ENCODE measurements at regions not wholly inside any gene's neighbourhood (a gene's known extent, or its start where the extent isn't known, plus 50 kb on each side); places are given as distances from the start of the nearest gene placed in this dataset.

DNA sequence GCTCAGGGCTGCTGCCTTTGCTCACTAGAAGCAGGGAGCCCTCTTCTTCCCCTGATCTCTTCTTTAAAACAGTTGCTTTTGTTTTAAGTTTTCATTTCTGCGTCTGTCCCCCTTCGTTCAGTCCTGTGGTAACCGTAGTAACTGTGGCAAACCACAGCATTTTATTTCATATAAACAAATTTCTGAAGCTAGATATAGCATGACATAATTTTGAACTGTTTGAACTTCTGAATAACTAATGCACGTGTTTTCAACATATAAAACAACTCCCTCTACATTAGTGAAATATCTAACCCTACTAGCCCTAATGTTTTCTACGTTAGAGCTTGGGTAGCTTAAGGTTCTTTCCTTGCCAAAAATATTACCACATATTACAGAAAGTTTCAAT lies 104.6 kb downstream of the DISP1 start:
- no peak for TF ChIP-seq CHD2 (IDR thresholded peaks at IDR 0.05; ENCODE audit: low read length, partially characterized antibody)
- TF ChIP-seq, protein P1, sequence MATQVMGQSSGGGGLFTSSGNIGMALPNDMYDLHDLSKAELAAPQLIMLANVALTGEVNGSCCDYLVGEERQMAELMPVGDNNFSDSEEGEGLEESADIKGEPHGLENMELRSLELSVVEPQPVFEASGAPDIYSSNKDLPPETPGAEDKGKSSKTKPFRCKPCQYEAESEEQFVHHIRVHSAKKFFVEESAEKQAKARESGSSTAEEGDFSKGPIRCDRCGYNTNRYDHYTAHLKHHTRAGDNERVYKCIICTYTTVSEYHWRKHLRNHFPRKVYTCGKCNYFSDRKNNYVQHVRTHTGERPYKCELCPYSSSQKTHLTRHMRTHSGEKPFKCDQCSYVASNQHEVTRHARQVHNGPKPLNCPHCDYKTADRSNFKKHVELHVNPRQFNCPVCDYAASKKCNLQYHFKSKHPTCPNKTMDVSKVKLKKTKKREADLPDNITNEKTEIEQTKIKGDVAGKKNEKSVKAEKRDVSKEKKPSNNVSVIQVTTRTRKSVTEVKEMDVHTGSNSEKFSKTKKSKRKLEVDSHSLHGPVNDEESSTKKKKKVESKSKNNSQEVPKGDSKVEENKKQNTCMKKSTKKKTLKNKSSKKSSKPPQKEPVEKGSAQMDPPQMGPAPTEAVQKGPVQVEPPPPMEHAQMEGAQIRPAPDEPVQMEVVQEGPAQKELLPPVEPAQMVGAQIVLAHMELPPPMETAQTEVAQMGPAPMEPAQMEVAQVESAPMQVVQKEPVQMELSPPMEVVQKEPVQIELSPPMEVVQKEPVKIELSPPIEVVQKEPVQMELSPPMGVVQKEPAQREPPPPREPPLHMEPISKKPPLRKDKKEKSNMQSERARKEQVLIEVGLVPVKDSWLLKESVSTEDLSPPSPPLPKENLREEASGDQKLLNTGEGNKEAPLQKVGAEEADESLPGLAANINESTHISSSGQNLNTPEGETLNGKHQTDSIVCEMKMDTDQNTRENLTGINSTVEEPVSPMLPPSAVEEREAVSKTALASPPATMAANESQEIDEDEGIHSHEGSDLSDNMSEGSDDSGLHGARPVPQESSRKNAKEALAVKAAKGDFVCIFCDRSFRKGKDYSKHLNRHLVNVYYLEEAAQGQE (IDR thresholded peaks at IDR 0.05) = no peak
- TF ChIP-seq, protein P2, sequence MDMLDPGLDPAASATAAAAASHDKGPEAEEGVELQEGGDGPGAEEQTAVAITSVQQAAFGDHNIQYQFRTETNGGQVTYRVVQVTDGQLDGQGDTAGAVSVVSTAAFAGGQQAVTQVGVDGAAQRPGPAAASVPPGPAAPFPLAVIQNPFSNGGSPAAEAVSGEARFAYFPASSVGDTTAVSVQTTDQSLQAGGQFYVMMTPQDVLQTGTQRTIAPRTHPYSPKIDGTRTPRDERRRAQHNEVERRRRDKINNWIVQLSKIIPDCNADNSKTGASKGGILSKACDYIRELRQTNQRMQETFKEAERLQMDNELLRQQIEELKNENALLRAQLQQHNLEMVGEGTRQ (IDR thresholded peaks at IDR 0.05) = no peak
- no peak for TF ChIP-seq JUNB (IDR thresholded peaks at IDR 0.05)
- TF ChIP-seq, protein P3, sequence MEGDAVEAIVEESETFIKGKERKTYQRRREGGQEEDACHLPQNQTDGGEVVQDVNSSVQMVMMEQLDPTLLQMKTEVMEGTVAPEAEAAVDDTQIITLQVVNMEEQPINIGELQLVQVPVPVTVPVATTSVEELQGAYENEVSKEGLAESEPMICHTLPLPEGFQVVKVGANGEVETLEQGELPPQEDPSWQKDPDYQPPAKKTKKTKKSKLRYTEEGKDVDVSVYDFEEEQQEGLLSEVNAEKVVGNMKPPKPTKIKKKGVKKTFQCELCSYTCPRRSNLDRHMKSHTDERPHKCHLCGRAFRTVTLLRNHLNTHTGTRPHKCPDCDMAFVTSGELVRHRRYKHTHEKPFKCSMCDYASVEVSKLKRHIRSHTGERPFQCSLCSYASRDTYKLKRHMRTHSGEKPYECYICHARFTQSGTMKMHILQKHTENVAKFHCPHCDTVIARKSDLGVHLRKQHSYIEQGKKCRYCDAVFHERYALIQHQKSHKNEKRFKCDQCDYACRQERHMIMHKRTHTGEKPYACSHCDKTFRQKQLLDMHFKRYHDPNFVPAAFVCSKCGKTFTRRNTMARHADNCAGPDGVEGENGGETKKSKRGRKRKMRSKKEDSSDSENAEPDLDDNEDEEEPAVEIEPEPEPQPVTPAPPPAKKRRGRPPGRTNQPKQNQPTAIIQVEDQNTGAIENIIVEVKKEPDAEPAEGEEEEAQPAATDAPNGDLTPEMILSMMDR (IDR thresholded peaks at IDR 0.05) = no peak
- no peak for TF ChIP-seq BHLHE40 (IDR thresholded peaks at IDR 0.05; ENCODE audit: low read depth, low read length)
- TF ChIP-seq, protein P4, sequence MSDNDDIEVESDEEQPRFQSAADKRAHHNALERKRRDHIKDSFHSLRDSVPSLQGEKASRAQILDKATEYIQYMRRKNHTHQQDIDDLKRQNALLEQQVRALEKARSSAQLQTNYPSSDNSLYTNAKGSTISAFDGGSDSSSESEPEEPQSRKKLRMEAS (IDR thresholded peaks at IDR 0.05) = no peak
- TF ChIP-seq ZSCAN20 (CRISPR knock-in tag; IDR thresholded peaks at IDR 0.05) = no peak
- no peak for TF ChIP-seq FOSL2 (IDR thresholded peaks at IDR 0.05)
- no peak for TF ChIP-seq FOSL2 (CRISPR knock-in tag; IDR thresholded peaks at IDR 0.05)
- no peak for TF ChIP-seq POLR2A (IDR thresholded peaks at IDR 0.05; ENCODE audit: low read length)
- TF ChIP-seq SMC3 (IDR thresholded peaks at IDR 0.05) = no peak
- no peak for TF ChIP-seq RAD21 (conservative IDR thresholded peaks at IDR 0.05 in 1 of 2, IDR thresholded peaks at IDR 0.05 in 1 of 2)
- no peak for TF ChIP-seq HDAC2 (IDR thresholded peaks at IDR 0.05)
- no peak for TF ChIP-seq CEBPB (IDR thresholded peaks at IDR 0.05)
